Mononuclear cell (primary cell): ENCODE measurements at regions not wholly inside any gene's neighbourhood (a gene's known extent, or its start where the extent isn't known, plus 50 kb on each side); places are given as distances from the start of the nearest gene placed in this dataset.

Experiments used
- H3K27me3 ChIP-seq: 2 replicates; pipeline ENCODE4 v1.6.0; 2011; ENCODE audit warnings: low read length, control low read depth; ENCODE audit not compliant: insufficient read depth
- H3K4me1 ChIP-seq: 2 replicates; pipeline ENCODE4 v1.5.1; 2011; ENCODE audit warnings: mild to moderate bottlenecking, low read length, control low read depth; ENCODE audit not compliant: insufficient read depth
- H3K4me3 ChIP-seq: 2 replicates; pipeline ENCODE4 v1.5.1; 2011; ENCODE audit warnings: mild to moderate bottlenecking, low read length, moderate library complexity
- H3K9me3 ChIP-seq: 2 replicates; pipeline ENCODE4 v1.5.1; 2011; ENCODE audit warnings: low read depth, mild to moderate bottlenecking, control low read depth, low read length

DNA sequence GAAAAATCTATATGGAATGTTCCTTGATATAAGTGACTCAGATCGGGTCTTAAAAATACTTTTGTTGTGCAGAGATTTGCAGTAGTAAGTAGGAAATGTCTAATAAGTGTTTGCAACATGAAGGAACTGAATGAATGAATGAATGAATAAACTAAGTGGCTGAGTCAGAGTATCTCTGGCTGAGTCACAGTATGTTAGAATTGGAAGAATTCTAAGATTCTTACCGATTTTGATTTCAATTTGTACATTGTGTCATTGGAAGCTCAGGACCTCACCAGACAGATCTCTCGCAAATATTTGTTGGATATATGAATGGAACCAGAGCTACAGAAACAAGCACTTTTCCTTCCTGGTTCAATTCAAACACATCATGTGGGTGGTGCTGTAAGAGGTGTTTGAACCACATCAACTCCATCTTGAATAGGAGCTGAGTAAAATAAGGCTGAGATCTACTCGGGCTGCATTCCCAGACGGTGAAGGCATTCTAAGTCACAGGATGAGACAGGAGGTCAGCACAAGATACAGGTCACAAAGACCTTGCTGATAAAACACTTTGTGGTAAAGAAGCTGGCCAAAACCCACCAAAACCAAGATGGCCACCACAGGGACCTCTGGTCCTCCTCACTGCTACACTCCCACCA, 123.9 kb upstream of the FOXN3 start:
- peaks cover 15% of the 10 kb centered on the region for H3K4me1 ChIP-seq
- no peaks in the 10 kb centered on the region for H3K27me3 ChIP-seq
- no peaks in the 10 kb centered on the region for H3K9me3 ChIP-seq
- H3K4me3 ChIP-seq = no peak overlapping the region

- H3K9me3 ChIP-seq = no peaks in the 10 kb centered on the region
- H3K4me1 ChIP-seq = peaks cover 15% of the 10 kb centered on the region
- no peak overlapping the region for H3K4me3 ChIP-seq
- no peaks in the 10 kb centered on the region for H3K27me3 ChIP-seq
Measured at GRCh38 chr14:89540009-89540829, 123.2 kb upstream of the FOXN3 start.

DNA sequence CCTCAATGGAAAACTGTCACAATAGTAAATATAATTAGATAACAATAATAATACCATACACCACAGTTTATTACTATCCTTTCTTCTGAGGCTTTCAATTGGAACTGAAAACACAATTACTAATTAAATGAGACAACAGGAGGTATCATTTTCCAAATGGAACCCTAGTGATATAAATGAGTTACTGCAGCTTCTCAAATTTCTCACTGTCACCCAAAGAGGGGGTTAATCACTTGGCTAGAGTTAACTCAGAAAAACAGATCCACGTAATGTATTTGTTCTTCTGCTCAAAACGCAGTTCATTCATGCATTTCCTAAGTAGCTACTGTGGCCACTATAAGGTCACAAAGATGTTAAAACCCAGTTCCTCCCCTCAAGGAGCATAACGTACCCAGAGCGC, 120.9 kb upstream of the FOXN3 start:
- H3K9me3 ChIP-seq = no peaks in the 10 kb centered on the region
- no peaks in the 10 kb centered on the region for H3K27me3 ChIP-seq
- H3K4me1 ChIP-seq = peaks cover 9% of the 10 kb centered on the region
- H3K4me3 ChIP-seq = no peak overlapping the region

DNA sequence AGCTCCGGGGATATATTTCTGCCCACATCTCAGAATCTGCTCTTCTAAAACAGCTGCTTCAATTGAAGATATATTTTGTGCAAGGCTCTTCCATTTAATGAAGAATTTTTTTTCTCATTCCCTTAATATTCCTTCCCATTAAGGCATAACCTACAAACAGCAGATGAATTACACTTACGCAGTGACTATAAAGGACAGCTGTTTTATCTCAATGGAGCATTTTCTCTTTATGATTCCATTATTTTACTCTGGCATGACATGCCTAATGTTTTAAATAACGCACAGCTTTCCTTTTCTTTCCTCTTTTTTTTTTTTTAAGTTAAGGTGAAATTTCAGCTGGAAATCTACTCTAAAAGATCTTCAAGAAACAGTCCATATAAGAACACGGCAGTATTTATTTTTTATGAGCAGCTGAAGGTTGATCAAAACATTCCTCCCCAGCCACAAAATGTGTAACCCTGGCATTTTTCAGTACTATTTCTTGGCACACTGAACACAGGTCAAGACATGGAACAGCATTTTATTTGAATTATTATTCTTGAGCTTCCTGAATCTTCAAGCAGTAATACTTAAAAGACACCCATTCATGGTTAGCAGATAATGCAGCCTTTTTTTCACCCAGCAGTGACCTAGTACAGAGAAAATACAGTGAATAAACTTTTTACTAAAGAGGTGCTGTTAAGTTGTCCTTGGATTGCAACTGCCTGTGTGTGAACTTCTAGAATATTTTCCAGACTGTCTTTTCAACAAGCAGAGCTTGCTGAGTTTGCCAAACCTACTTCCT, 118.1 kb upstream of the FOXN3 start:
- Histone ChIP-seq H3K4me1 (no peaks in the 10 kb centered on the region), H3K9me3 (no peaks in the 10 kb centered on the region)

DNA sequence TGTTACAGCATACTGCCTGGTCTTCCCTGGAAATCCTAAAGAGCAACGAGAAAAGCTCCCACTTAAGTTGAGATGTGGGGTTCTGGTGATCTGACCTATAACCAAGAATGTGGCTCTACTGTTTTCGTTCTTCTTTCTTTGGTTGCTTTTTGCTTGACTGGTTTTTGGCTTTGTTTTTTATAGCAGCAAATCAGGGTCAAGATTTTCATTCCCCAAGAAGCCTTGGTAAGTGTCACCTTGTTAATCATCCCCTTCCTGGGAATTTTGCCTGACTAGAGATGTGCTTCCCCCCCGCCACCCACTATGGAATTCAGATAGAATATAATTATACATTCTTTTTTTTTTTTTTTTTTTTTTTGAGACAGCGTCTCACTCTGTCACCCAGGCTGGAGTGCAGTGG, 116.7 kb upstream of the FOXN3 start:
- Histone ChIP-seq H3K9me3 (no peaks in the 10 kb centered on the region), H3K4me1 (no peaks in the 10 kb centered on the region), H3K27me3 (no peaks in the 10 kb centered on the region), H3K4me3 (no peak overlapping the region)

More for the DNA sequence above, 118.1 kb upstream of the FOXN3 start:
- no peak overlapping the region for H3K4me3 ChIP-seq
- H3K27me3 ChIP-seq = no peaks in the 10 kb centered on the region

DNA sequence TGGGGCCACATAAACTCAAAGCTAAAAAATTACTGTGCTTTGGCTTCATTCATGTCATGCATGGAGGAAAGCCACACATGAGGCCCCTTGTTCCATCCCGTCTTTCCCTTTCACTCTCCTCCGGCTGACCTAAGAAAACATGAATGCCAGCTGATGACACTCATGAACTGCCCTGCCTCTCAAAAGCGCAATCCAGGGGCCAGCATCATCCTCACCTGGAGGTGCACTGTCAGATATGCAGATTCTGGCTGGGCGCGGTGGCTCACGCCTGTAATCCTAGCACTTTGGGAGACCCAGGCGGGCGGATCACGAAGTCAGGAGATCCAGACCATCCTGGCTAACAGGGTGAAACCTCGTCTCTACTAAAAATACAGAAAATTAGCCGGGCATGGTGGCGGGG, 116.1 kb upstream of the FOXN3 start:
- Histone ChIP-seq H3K4me3 (no peak overlapping the region), H3K4me1 (no peaks in the 10 kb centered on the region), H3K9me3 (no peaks in the 10 kb centered on the region), H3K27me3 (no peaks in the 10 kb centered on the region)

DNA sequence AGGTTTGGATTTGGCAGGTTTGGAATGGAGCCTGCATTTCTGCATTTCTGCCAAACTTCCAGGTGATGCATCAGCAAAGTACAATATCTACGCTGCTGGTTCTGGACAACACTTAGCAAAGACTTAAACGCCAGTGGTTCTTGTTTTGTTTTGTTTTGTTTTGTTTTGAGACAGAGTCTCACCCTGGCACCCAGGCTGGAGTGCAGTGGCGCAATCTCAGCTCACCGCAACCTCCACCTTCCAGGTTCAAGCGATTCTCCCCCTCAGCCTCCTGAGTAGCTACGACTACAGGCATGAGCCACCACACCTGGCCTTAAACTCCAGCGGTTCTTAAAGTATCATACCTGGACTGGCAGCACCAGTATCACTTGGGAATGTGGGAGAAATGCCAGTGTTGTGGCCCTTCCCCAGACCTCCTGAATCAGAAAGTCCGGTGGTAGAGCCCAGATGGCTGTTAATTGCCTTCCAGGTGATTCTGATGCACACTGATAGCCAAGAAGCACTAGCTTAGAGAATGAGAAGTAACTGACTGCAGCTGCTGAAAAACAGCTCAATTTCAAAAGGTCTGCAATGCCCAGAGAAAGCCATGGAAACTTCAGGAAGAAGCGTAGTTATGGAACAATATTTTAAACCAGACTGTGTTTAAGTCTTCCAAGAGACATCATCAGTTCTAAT, 114.8 kb upstream of the FOXN3 start:
- Histone ChIP-seq H3K4me1 (no peaks in the 10 kb centered on the region), H3K9me3 (no peaks in the 10 kb centered on the region), H3K27me3 (no peaks in the 10 kb centered on the region), H3K4me3 (no peak overlapping the region)

DNA sequence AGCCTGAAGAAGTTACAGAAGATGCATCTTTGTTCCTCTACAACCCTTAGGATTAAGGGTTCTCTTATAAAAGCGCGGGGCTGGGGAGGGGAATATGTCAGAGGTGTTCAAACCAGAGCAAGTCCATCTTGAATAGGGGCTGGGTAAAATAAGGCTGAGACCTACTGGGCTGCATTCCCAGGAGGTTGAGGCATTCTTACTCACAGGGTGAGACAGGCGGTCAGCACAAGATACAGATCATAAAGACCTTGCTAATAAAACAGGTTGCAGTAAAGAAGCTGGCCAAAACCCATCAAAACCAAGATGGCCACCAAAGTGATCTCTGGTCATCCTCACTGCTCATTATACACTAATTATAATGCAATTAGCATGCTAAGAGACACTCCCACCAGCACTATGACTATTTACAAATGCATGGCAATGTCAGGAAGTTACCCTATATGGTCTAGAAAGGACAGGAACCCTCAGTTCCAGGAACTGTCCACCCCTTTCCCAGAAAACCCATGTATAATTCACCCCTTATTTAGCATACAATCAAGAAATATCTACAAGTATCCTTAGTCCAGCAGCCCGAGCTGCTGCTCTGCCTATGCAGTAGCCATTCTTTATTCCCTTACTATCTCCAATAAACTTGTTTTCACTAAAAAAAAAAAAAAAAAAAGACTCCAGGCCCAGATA, 108.1 kb upstream of the FOXN3 start:
- no peak overlapping the region for H3K4me3 ChIP-seq

GRCh38 chr14:89524412-89524811, 107.4 kb upstream of the FOXN3 start:
- no peak overlapping the region for H3K4me3 ChIP-seq
- no peaks in the 10 kb centered on the region for H3K27me3 ChIP-seq
- H3K4me1 ChIP-seq = no peaks in the 10 kb centered on the region
- H3K9me3 ChIP-seq = no peaks in the 10 kb centered on the region

More for the DNA sequence above, 108.1 kb upstream of the FOXN3 start:
- Histone ChIP-seq H3K27me3 (no peaks in the 10 kb centered on the region), H3K9me3 (no peaks in the 10 kb centered on the region), H3K4me1 (no peaks in the 10 kb centered on the region)

GRCh38 chr14:89521988-89522387, 105.0 kb upstream of the FOXN3 start:
- Histone ChIP-seq H3K9me3 (no peaks in the 10 kb centered on the region), H3K4me3 (no peak overlapping the region), H3K4me1 (peaks cover 10% of the 10 kb centered on the region), H3K27me3 (no peaks in the 10 kb centered on the region)

- no peak overlapping the region for H3K4me3 ChIP-seq
- H3K27me3 ChIP-seq = no peaks in the 10 kb centered on the region
- H3K9me3 ChIP-seq = no peaks in the 10 kb centered on the region
- H3K4me1 ChIP-seq = peaks cover 10% of the 10 kb centered on the region
Measured at GRCh38 chr14:89519040-89519439, 102.0 kb upstream of the FOXN3 start.

GRCh38 chr14:89516173-89516572, 99.1 kb upstream of the FOXN3 start:
- H3K4me1 ChIP-seq = peaks cover 18% of the 10 kb centered on the region
- no peaks in the 10 kb centered on the region for H3K27me3 ChIP-seq
- no peak overlapping the region for H3K4me3 ChIP-seq
- no peaks in the 10 kb centered on the region for H3K9me3 ChIP-seq

DNA sequence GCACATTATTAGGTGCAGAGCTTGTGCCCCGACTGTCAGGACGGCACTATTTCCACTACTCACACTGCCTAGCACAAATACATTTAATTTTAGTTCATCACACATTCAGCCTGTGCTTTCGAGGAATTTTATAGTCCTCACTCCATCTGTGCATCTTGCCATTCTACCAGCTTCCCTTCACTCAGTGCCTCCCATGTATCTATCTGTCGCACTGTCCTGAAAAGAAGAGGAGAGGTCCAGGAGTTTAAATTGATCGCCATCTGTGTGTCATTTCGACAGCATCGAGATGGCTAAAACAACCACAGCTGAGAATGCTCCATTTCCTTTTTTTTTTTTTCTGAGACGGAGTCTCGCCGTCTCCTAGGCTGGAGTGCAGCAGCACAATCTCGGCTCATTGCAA, 97.6 kb upstream of the FOXN3 start:
- peaks cover 32% of the 10 kb centered on the region for H3K4me1 ChIP-seq
- no peaks in the 10 kb centered on the region for H3K27me3 ChIP-seq
- H3K9me3 ChIP-seq = no peaks in the 10 kb centered on the region
- H3K4me3 ChIP-seq = no peak overlapping the region

- H3K4me3 ChIP-seq = no peak overlapping the region
- H3K27me3 ChIP-seq = no peaks in the 10 kb centered on the region
- H3K4me1 ChIP-seq = peaks cover 35% of the 10 kb centered on the region
- no peaks in the 10 kb centered on the region for H3K9me3 ChIP-seq
Measured at GRCh38 chr14:89509891-89510290, 92.9 kb upstream of the FOXN3 start.
